ENCODE measurements at regions not wholly inside any gene's neighbourhood (a gene's known extent, or its start where the extent isn't known, plus 50 kb on each side); places are given as distances from the start of the nearest gene placed in this dataset.
A peak's percentile ranks its signal among the peaks of the same experiment; 100 is the strongest.

DNA sequence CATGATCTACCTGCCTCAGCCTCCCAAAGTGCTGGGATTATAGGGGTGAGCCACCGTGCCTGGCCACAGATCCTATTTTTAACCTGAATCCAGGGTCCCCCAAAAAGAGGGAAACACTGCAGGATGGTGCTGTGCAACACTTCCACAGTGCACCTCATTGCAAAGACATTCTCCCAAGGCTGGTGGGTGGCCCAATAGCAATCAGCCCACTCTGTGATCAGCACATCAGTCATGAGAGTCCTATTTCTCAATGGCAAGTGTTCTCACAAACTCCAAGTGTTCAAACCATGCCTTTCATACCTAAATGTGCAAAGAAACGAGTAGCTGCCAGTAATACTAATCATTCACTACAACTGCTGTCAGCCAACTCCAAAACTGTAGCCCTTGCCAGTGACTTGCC, 612.9 kb downstream of the CCER1 start:
- H3K9me3 ChIP-seq (replicated peaks in 1 of 11) = no peaks in the 10 kb centered on the region
- TF ChIP-seq Cebpa-rat (IDR thresholded peaks at IDR 0.05) = no peak
- no peaks in the 10 kb centered on the region for H3K36me3 ChIP-seq
- no peaks in the 10 kb centered on the region for H3K4me1 ChIP-seq
- H3K27me3 ChIP-seq = peaks cover 0 to 69% (median 0%) of the 10 kb centered on the region in 11 experiments; a peak in 5 of 22 replicates
- no peak overlapping the region for H3K4me2 ChIP-seq
- no peak overlapping the region for H3K4me3 ChIP-seq
- H4K20me1 ChIP-seq = no peaks in the 10 kb centered on the region
- H3K27ac ChIP-seq = no peak overlapping the region
- H3K9ac ChIP-seq = no peak overlapping the region

DNA sequence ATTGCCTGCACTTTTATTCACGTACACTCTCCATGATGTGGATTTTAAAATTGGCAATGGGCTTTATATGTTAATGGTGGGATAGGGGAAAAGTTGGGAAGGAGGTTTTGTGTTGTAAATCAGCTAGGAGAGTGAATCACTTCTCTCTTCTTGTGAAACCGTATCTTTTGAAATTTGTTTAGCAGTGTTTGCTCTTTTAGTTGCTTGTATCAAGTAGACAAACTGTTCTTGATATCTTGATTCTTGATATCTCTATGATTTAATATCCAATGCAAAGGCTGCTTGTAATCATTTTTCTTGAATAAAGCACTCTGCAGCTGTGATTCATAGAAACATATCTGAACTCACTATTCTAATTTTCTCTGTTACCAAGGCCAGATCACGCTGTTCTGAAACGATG, 615.1 kb downstream of the CCER1 start:
- no peaks in the 10 kb centered on the region for H3K9me3 ChIP-seq (replicated peaks in 1 of 11)
- no peaks in the 10 kb centered on the region for H4K20me1 ChIP-seq
- peaks cover 0 to 85% (median 0%) of the 10 kb centered on the region in 11 experiments; a peak in 5 of 22 replicates for H3K27me3 ChIP-seq
- no peak overlapping the region for H3K4me3 ChIP-seq
- peaks cover 0 to 20% (median 2%) of the 10 kb centered on the region in 10 experiments; a peak in 8 of 20 replicates for H3K4me1 ChIP-seq
- no peak for TF ChIP-seq Cebpa-rat (IDR thresholded peaks at IDR 0.05)
- no peak overlapping the region for H3K27ac ChIP-seq
- no peak overlapping the region for H3K9ac ChIP-seq
- no peak overlapping the region for H3K4me2 ChIP-seq
- H3K36me3 ChIP-seq = no peaks in the 10 kb centered on the region

DNA sequence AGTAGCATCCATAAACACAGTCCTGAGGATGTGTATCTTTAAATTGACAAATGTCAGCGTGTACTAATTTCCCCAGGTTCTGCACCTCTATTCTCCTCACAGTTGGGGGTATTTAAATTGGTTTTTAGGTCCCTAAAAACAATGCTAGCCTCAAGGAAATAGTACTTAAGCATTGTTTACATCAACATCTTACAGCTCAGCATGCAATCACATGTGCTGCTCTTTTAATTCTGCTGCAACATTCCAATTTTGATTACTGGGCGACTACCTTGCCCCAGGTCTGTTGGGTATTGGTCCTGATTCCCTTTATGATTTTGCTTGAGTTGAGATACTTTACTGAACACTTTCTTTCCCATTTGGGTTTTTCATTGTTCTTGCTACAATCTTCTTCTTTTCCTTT, 616.6 kb downstream of the CCER1 start:
- Histone ChIP-seq H3K9ac (no peak overlapping the region), H3K36me3 (no peaks in the 10 kb centered on the region), H3K4me3 (no peak overlapping the region), H3K4me2 (no peak overlapping the region), H3K9me3 (replicated peaks in 1 of 11) (no peaks in the 10 kb centered on the region), H4K20me1 (no peaks in the 10 kb centered on the region), H3K27ac (no peak overlapping the region), H3K4me1 (peaks cover 0 to 21% (median 2%) of the 10 kb centered on the region in 10 experiments; a peak in 8 of 20 replicates), H3K27me3 (peaks cover 0 to 84% (median 0%) of the 10 kb centered on the region in 11 experiments; a peak in 5 of 22 replicates)
- TF ChIP-seq Cebpa-rat (IDR thresholded peaks at IDR 0.05) = no peak

DNA sequence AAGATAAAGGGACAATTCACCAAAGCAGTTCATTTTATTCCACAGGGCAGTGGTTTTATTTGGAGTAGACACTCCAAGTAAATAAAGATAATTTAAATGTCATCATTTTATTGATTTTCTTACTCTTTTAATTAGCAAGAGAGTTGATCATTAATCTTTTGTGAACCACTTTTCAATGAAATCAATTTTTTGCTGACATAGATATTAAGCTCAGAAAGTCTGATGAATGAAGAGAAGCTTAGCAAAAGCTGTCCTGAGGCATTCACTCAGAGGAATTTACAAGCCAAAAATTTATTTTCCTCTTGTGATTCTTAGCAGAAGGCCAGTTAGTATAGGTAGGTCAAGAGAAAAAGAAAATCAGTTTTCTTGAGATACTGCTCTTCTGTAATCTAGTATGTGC, 618.0 kb downstream of the CCER1 start:
- Histone ChIP-seq H3K36me3 (no peaks in the 10 kb centered on the region), H4K20me1 (no peaks in the 10 kb centered on the region)
- no peak for TF ChIP-seq Cebpa-rat (IDR thresholded peaks at IDR 0.05)

DNA sequence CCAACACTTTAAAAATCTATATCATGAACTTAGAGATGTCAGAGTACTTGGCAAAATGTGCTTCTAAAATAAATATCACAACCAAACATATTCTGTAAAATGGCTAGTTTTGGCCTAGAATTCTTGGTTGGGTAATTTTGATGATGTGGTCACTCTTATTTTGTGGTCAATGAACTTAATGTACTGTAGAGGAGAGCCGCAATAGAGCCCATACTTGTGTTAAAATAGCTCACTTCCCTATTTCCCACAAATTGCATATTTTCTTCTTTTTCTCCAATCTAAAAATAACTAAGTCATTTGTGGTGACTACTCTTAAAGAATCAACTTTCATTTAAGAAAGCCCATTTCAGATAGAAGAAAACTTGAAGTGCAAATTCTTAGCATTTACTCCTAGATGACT, 619.4 kb downstream of the CCER1 start:
- peaks cover 0 to 21% (median 2%) of the 10 kb centered on the region in 10 experiments; a peak in 8 of 20 replicates for H3K4me1 ChIP-seq
- no peak overlapping the region for H3K27ac ChIP-seq

More for the DNA sequence above, 618.0 kb downstream of the CCER1 start:
- Histone ChIP-seq H3K27ac (no peak overlapping the region), H3K9me3 (replicated peaks in 1 of 11) (no peaks in the 10 kb centered on the region), H3K27me3 (peaks cover 0 to 84% (median 0%) of the 10 kb centered on the region in 11 experiments; a peak in 5 of 22 replicates), H3K4me2 (no peak overlapping the region), H3K9ac (no peak overlapping the region), H3K4me1 (peaks cover 0 to 21% (median 2%) of the 10 kb centered on the region in 10 experiments; a peak in 8 of 20 replicates), H3K4me3 (no peak overlapping the region)

DNA sequence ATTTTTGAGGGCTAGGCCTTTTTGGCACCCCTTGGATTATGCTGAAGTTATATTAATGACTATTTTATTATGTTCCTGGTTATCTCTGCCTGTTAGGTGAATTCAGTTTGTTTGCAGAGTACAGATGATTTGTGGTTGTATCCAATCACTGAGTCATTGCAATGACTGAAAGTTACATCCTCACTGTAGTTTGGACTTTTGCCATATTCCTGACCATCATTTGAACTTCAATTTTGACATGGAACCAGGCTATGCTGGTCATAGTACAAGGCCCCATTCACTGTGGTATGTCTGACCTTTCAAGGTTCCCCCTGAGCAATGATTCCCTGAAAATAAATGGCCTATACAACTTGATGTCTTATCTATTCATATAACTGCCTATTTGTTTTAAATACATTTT, 621.0 kb downstream of the CCER1 start:
- Histone ChIP-seq H3K27ac (no peak overlapping the region), H3K4me2 (no peak overlapping the region), H3K36me3 (no peaks in the 10 kb centered on the region), H3K9ac (no peak overlapping the region), H3K9me3 (replicated peaks in 1 of 11) (no peaks in the 10 kb centered on the region), H3K4me3 (no peak overlapping the region), H4K20me1 (no peaks in the 10 kb centered on the region), H3K27me3 (peaks cover 0 to 83% (median 0%) of the 10 kb centered on the region in 11 experiments; a peak in 5 of 22 replicates), H3K4me1 (peaks cover 0 to 21% (median 2%) of the 10 kb centered on the region in 10 experiments; a peak in 8 of 20 replicates)
- TF ChIP-seq Cebpa-rat (IDR thresholded peaks at IDR 0.05) = no peak

More for the DNA sequence above, 619.4 kb downstream of the CCER1 start:
- H3K9me3 ChIP-seq (replicated peaks in 1 of 11) = no peaks in the 10 kb centered on the region
- no peak overlapping the region for H3K4me3 ChIP-seq
- TF ChIP-seq Cebpa-rat (IDR thresholded peaks at IDR 0.05) = no peak
- H3K36me3 ChIP-seq = no peaks in the 10 kb centered on the region
- H3K27me3 ChIP-seq = peaks cover 0 to 84% (median 0%) of the 10 kb centered on the region in 11 experiments; a peak in 5 of 22 replicates
- no peaks in the 10 kb centered on the region for H4K20me1 ChIP-seq
- no peak overlapping the region for H3K9ac ChIP-seq
- H3K4me2 ChIP-seq = peak overlapping the region in 4 of 11 experiments; percentile 3 to 58 (median 52); a peak in 8 of 22 replicates

DNA sequence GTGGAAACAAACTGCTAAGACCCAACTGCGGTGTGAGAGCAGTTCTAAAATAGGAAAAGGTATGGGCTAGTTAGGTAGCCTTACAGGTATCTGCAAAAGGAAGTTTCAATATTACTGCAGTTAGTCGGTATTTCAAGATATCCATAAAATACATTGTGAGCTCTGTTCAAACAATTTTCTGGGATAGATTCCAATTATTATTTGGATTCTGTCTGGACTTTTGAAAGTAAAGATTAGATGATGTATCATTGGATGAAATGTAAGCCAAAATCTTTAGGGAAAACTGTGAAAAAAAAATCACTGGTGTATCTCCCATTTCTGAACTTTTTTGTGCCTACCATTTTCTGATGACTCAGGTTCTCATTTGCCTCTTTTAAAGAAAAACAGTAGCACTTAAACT, 621.6 kb downstream of the CCER1 start:
- Histone ChIP-seq H3K36me3 (no peaks in the 10 kb centered on the region), H3K27ac (no peak overlapping the region), H3K4me3 (no peak overlapping the region), H3K9ac (no peak overlapping the region), H3K4me1 (peaks cover 0 to 21% (median 2%) of the 10 kb centered on the region in 10 experiments; a peak in 8 of 20 replicates), H3K9me3 (replicated peaks in 1 of 11) (no peaks in the 10 kb centered on the region), H3K4me2 (no peak overlapping the region), H3K27me3 (peaks cover 0 to 81% (median 0%) of the 10 kb centered on the region in 11 experiments; a peak in 5 of 22 replicates), H4K20me1 (no peaks in the 10 kb centered on the region)
- no peak for TF ChIP-seq Cebpa-rat (IDR thresholded peaks at IDR 0.05)

DNA sequence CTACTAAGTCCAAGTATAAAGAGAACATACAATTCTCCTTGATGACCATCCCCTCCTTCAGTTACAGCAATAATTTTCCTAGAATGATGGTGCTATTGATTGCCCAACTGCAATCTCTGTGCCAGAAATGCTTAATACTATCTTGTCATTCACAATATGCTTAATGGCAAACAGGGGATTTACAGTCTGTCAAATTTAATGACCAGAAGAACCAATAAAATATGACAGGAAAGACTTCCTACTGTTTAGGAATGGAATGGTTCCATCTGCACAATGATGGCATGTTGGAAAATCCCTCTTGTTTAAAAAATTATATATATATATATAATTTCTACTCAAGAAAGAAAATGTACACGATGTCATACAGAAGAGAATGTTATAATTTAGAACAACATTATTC, 623.2 kb downstream of the CCER1 start:
- peaks cover 0 to 21% (median 2%) of the 10 kb centered on the region in 10 experiments; a peak in 8 of 20 replicates for H3K4me1 ChIP-seq
- no peaks in the 10 kb centered on the region for H3K9me3 ChIP-seq (replicated peaks in 1 of 11)
- no peak overlapping the region for H3K9ac ChIP-seq
- H3K27ac ChIP-seq = no peak overlapping the region
- H4K20me1 ChIP-seq = no peaks in the 10 kb centered on the region
- H3K36me3 ChIP-seq = no peaks in the 10 kb centered on the region
- peaks cover 0 to 76% (median 0%) of the 10 kb centered on the region in 11 experiments; a peak in 5 of 22 replicates for H3K27me3 ChIP-seq
- no peak overlapping the region for H3K4me2 ChIP-seq
- H3K4me3 ChIP-seq = no peak overlapping the region
- no peak for TF ChIP-seq Cebpa-rat (IDR thresholded peaks at IDR 0.05)

DNA sequence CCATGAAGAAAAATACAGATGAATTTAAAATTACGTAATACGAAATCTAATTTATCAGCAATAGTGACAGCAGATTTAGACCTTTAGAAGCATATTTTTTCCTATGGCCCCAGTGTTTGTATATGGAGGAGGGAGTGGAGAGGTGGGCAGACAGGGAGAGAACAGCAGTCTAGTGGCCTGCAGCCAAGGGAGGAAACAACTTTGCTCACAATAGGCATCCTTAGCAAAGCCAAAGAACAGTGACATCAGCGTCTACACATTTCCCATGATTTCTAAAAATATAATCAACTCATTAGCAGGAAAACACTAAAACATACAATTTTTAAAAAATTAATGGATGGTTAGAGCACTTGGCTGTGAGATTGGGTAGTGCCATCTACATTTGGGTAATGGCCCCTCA, 622.6 kb upstream of the ATP2B1 start:
- TF ChIP-seq Cebpa-rat (IDR thresholded peaks at IDR 0.05) = peak in 2 of 11 experiments; percentile 21 to 28; a peak in 1 of 22 replicates

More for the DNA sequence above, 622.6 kb upstream of the ATP2B1 start:
- Histone ChIP-seq H3K9me3 (replicated peaks in 1 of 11) (no peaks in the 10 kb centered on the region), H3K4me2 (no peak overlapping the region), H3K36me3 (no peaks in the 10 kb centered on the region), H4K20me1 (no peaks in the 10 kb centered on the region), H3K4me3 (no peak overlapping the region), H3K27ac (no peak overlapping the region), H3K27me3 (peaks cover 0 to 71% (median 0%) of the 10 kb centered on the region in 11 experiments; a peak in 5 of 22 replicates), H3K4me1 (peaks cover 0 to 16% (median 2%) of the 10 kb centered on the region in 10 experiments; a peak in 8 of 20 replicates), H3K9ac (no peak overlapping the region)

All from BLaER1 treated with 17β-estradiol and CSF1 and Interleukin-3, amounts not matched to agents 10 nM and 100 nM (cell line).